Pancreas (tissue), 10 donors: ENCODE measurements at regions not wholly inside any gene's neighbourhood (a gene's known extent, or its start where the extent isn't known, plus 50 kb on each side); places are given as distances from the start of the nearest gene placed in this dataset.
A peak's percentile ranks its signal among the peaks of the same experiment; 100 is the strongest.

Experiments
- ATAC-seq, 4 donors: fragments of 200-7000 bp; cut with Tn5 transposase; one replicate each; pipeline versions ENCODE4 v1.8.0 to v1.9.1; 2020; ENCODE audit warnings: mild to moderate bottlenecking in 4 of 4, moderate library complexity in 4 of 4
- DNase-seq, 6 donors: peaks; one replicate each; pipeline ENCODE4 v3.0.0-alpha.2; 2020
- FAIRE-seq: peaks from 2 replicates; lab custom pipeline; 2012; peaks lifted over from hg19 to GRCh38; lab: Jason Lieb, UNC
- H3K27ac ChIP-seq, 4 donors: fragments of 200-600 bp; sonication (generic); 1 replicate in 3 of 4; 2 replicates in 1 of 4; pipeline versions ENCODE4 v1.5.0 to v1.8.0; 2020
- H3K27me3 ChIP-seq, 4 donors: fragments of 200-600 bp; one replicate each; pipeline ENCODE4 v1.8.0; 2021
- H3K36me3 ChIP-seq, 3 donors: fragments of 200-600 bp; sonication (generic) in 1 of 3; one replicate each; pipeline versions ENCODE4 v1.5.0 to v1.8.0; 2020 to 2021
- H3K4me1 ChIP-seq, 3 donors: fragments of 200-600 bp; one replicate each; pipeline ENCODE4 v1.8.0; 2021
- H3K4me3 ChIP-seq, 4 donors: fragments of 200-600 bp; sonication (generic) in 2 of 4; one replicate each; pipeline versions ENCODE4 v1.5.0 to v1.8.0; 2020 to 2021
- H3K9me3 ChIP-seq, 4 donors: fragments of 200-600 bp; one replicate each; pipeline ENCODE4 v1.8.0; 2021
- WGBS, 2 donors: extraction: QIAGEN DNeasy Blood & Tissue Kit; methylation state at CpG; one replicate each; pipeline ENCODE4 v1.1.7; 2013; 5-methylcytosine and 5-hydroxymethylcytosine counted together
- intact Hi-C, 3 donors: fragments of 100-400 bp; cut with DNase I; formaldehyde crosslinking; loops; one replicate each; pipeline versions ENCODE4 v1.11.1 to v1.14.2; 2022
- TF ChIP-seq, protein P1 (sequence below), 4 donors: fragments of 200-600 bp; sonication (generic) in 3 of 4; IDR thresholded peaks; one replicate each; pipeline versions ENCODE4 v1.5.0 to v1.8.0; 2021; ENCODE audit warnings: antibody characterized with exemption in 4 of 4
- donor health status: healthy with polysubstance abuse.
- donor health status: DM: no; HTN: no; CAD: no; lungs with moderate emphysema.
- donor health status: DM: no; HTN: no; CAD: no.
- donor health status: control.
- donor health status: control.
- donor health status: Bipolar disorder and iron deficiency.
- donor health status: DM: yes; HTN: yes; CAD: no.
- donor health status: DM: no; HTN: no; CAD: no.
- donor health status: DM: no; HTN: no; CAD: no.
- donor health status: DM: yes; HTN: yes; CAD: no.

DNA sequence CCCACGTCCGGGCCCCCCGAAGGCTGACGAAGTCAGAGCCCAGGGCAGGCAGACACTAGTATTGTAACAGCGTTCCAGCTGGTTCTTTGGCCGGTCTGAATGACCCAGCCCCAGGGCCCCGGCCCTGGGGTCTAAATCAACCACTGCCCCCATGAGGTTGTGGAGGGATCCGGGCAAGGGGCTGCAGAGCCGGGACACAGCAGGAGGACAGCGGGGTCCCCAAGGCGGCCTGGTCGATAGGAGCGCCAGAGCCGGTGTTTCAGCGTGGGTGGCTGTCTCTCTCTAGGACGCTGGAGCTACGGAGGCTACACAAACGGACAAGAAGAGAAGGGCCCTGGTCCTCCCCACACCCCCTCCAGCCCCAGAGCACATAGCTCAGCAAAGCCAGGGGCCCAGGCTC lies 101.8 kb downstream of the RBFOX3 start:
- no peaks in the 10 kb centered on the region for H3K36me3 ChIP-seq
- TF ChIP-seq, protein P1, sequence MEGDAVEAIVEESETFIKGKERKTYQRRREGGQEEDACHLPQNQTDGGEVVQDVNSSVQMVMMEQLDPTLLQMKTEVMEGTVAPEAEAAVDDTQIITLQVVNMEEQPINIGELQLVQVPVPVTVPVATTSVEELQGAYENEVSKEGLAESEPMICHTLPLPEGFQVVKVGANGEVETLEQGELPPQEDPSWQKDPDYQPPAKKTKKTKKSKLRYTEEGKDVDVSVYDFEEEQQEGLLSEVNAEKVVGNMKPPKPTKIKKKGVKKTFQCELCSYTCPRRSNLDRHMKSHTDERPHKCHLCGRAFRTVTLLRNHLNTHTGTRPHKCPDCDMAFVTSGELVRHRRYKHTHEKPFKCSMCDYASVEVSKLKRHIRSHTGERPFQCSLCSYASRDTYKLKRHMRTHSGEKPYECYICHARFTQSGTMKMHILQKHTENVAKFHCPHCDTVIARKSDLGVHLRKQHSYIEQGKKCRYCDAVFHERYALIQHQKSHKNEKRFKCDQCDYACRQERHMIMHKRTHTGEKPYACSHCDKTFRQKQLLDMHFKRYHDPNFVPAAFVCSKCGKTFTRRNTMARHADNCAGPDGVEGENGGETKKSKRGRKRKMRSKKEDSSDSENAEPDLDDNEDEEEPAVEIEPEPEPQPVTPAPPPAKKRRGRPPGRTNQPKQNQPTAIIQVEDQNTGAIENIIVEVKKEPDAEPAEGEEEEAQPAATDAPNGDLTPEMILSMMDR (IDR thresholded peaks at IDR 0.05), result no peak
- H3K4me1 ChIP-seq, result no peaks in the 10 kb centered on the region
- FAIRE-seq, result no peak
- intact Hi-C loops, result no loop called here
- 52 to 63% methylated on average over 18 of the region's 18 CpGs for WGBS, 2 donors
- H3K4me3 ChIP-seq, result no peak overlapping the region
- H3K27me3 ChIP-seq, result no peaks in the 10 kb centered on the region
- ATAC-seq, result no peak
- DNase-seq, result peak in 1 of 6 donors; percentile 42
- H3K9me3 ChIP-seq, result no peaks in the 10 kb centered on the region
- H3K27ac ChIP-seq, result no peak overlapping the region

DNA sequence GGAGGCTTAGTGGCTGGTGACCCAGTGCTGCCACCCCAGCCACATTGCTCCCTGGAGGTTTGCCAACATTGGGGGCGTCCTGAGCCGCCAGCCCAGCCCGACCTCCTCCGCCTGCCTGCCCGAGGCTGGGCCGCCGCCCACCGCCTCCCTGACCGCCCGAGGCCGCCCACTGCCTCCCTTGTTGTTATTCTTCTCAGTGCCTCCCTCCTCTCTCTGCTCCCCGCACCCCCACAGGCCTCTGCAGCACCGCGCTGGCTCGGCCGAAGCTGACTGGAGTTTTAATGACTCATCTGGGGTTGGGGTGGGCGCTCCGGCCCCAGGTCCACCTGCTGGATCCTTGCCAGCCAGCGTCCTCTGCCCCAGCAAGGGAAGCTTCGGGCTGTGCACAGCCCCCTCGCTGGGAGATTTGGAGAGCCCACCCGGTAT lies 102.5 kb downstream of the RBFOX3 start:
- H3K36me3 ChIP-seq, result no peaks in the 10 kb centered on the region
- DNase-seq (peak in 1 of 6 donors; percentile 58), FAIRE-seq (no peak), ATAC-seq (no peak)
- H3K4me3 ChIP-seq, result no peak overlapping the region
- H3K9me3 ChIP-seq, result no peaks in the 10 kb centered on the region
- intact Hi-C loops, result no loop called here
- no peaks in the 10 kb centered on the region for H3K4me1 ChIP-seq
- H3K27me3 ChIP-seq, result no peaks in the 10 kb centered on the region
- TF ChIP-seq, protein P1 (IDR thresholded peaks at IDR 0.05), result no peak
- no peak overlapping the region for H3K27ac ChIP-seq
- WGBS, 2 donors, result 30 to 43% methylated on average over 19 to 22 of the region's 22 CpGs

DNA sequence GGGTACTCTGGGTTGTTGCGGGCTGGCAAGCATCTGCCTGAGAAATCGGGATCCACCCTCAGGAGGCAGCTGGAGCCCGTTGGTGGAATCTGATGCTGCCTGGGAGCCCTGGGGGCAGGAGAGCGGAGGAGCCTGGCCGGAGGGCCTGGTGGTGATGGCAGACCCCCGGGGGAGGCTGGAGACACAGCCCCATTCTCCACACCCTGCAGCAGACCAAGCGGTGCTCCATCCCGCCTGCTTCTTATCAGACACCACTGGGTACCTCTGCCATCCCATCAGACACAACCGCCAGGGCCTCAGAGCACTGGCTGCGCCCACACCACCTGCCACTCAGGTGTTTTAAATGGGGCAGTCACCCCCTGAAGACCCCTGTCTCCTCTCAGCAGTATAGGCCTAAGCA lies 103.9 kb downstream of the RBFOX3 start:
- intact Hi-C loops, result no loop called here
- no peaks in the 10 kb centered on the region for H3K4me1 ChIP-seq
- 72 to 75% methylated on average over 9 to 10 of the region's 10 CpGs for WGBS, 2 donors
- FAIRE-seq (no peak), ATAC-seq (no peak), DNase-seq (peak in 1 of 6 donors; percentile 39)
- H3K4me3 ChIP-seq, result no peak overlapping the region
- TF ChIP-seq, protein P1 (IDR thresholded peaks at IDR 0.05), result no peak
- H3K27ac ChIP-seq, result no peak overlapping the region
- no peaks in the 10 kb centered on the region for H3K36me3 ChIP-seq
- no peaks in the 10 kb centered on the region for H3K27me3 ChIP-seq
- H3K9me3 ChIP-seq, result no peaks in the 10 kb centered on the region

DNA sequence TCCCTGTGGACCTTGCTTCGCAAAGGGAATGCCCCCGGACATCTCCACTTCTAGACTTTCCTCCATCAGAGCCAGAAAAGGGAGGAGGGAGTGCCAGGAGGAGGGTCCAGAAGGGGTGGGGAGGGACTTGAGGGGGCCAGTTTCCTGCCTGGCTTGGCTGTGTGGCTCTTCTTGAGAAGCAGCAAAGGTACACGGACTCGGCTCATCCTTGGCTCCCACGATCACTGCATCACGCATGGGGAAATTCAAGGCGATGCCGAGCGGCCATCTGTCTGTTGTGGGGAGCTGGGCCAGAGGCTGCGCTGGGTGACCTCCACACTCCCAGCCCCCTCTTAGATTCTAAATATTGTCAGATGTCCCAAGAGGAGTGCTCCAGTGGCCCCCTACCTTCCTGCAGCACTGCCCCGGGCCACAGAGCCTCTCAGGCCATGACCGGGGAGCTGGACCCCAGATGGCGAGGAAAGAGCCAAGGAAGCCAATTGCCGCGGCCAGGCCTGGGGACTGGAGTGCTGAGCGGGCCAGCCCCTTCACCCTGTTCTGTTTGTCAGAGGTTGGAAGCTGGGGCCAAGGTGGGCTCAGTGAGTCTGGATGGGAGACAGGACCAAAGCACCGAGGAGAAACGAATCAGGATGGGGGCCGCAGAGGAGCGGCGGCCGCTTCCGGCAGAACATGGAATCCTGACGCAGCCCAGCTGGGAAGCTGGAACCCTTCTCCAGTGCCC lies 104.5 kb downstream of the RBFOX3 start:
- H3K27me3 ChIP-seq, result no peaks in the 10 kb centered on the region
- no peak overlapping the region for H3K27ac ChIP-seq
- DNase-seq (peak in 1 of 6 donors; percentile 37), FAIRE-seq (no peak), ATAC-seq (no peak)
- intact Hi-C loops, result no loop called here
- H3K4me3 ChIP-seq, result no peak overlapping the region
- H3K36me3 ChIP-seq, result no peaks in the 10 kb centered on the region
- no peaks in the 10 kb centered on the region for H3K4me1 ChIP-seq
- no peaks in the 10 kb centered on the region for H3K9me3 ChIP-seq
- TF ChIP-seq, protein P1 (IDR thresholded peaks at IDR 0.05), result no peak
- WGBS, 2 donors, result 83 to 91% methylated on average over 24 of the region's 24 CpGs

DNA sequence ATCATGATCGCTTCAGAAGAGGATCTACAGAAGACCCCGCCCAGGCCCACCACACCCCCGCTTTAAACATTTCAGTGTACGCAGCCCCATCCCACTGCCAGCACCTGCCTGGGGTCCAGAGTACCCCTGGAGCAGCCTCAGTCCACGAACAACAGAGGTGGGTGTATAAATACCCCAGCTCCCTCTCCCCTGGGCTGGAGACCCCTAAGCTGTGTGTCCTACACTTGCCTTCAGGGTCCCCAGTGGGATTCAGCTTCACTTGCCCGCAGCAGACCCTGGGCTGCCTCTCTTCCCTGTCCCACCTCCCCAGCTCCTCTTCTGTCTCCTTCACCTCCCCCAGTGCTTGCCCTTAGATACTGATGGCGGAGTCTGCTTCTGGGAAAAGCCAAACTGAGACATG lies 105.7 kb downstream of the RBFOX3 start:
- intact Hi-C loops, result no loop called here
- no peaks in the 10 kb centered on the region for H3K4me1 ChIP-seq
- no peaks in the 10 kb centered on the region for H3K36me3 ChIP-seq
- ATAC-seq (no peak), FAIRE-seq (no peak), DNase-seq (peak in 1 of 6 donors; percentile 9)
- H3K4me3 ChIP-seq, result no peak overlapping the region
- WGBS, 2 donors, result 72 to 84% methylated on average over 7 of the region's 7 CpGs
- no peak overlapping the region for H3K27ac ChIP-seq
- H3K9me3 ChIP-seq, result no peaks in the 10 kb centered on the region
- TF ChIP-seq, protein P1 (IDR thresholded peaks at IDR 0.05), result no peak
- peaks cover 0 to 6% (median 0%) of the 10 kb centered on the region in 4 donors for H3K27me3 ChIP-seq
